Dedifferentiated amniotic fluid mesenchymal stem cell (primary cell): ENCODE measurements at regions not wholly inside any gene's neighbourhood (a gene's known extent, or its start where the extent isn't known, plus 50 kb on each side); places are given as distances from the start of the nearest gene placed in this dataset.

Experiments
- DNase-seq: peaks from one replicate; pipeline ENCODE4 v3.0.0-alpha.2; 2016; ENCODE audit errors: extremely low spot score

DNA sequence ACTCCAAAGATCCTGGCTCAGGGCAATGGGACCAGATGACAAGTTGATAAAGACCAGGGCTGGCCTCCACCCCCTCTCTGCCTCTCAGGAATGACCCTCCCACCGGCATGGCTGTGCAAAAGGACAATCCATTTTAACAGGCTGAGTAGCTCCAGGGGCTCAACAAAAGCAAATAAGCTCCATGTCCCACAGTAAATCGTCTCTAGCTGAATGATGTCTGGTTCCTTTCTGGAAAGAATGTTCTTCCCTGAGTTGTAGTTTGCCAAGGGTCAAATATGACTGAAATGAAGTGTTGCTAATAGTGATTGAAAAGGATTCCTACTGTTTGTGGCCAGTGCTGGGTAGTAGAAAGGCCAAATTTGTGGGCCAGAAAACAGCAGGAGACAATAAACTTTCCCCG lies 434.4 kb upstream of the ETAA1 start:
- DNase-seq = no peak

DNA sequence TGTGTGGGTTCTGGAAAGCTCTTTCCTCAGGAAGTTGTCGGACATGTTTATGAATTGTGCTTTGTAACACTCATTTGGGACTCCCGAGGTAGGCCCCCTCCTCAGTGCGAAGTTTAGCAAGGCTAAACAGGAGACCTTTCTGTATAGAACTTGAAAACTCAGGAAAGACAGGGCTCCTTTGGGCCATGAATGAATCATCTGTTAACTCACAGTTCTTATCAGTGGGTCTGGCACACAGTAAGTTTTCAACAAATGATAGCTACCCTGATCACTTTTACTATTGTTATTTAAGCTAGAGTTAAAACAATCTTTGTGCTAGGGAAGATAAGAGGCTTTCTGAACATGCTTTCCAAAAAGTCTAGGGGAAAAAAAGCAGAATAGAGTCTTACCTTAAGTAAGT lies 430.5 kb upstream of the ETAA1 start:
- DNase-seq = no peak

DNA sequence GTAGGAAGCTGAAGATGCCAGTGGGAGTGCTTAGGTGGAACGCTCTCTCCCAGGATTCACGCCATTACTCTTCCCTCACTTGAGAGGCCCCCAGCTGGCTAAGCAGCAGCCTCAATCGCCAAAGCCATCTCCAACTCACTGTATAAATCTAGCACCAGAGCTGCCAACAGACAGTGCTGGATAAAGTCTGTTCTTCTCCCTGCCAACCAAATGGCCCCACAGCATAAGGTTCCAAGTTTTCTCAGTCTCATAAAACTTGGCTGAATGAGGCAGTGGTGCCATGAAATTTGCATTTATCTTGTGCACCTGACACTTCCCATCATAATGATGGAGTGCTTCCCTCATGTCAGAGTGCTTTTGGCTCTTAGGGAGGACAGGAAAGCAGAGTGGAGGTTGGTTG lies 428.2 kb upstream of the ETAA1 start:
- DNase-seq = no peak

DNA sequence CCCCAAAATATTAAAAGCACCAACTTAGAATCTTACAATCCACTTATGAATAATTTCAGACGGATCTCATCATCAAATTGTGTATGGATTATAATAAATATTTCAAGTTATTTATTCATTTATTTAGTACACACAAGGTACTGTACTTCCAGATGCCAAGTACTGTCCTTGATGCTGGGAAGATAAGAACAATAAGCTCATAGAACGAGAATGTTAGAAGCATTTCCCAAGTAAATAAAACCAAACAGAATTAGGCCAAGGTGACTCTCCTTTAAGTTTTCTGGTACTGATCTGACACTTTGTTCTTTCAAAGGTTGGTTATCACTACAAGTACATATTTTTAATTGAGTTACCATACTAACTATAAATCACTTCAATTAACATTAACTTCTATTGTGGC lies 416.1 kb upstream of the ETAA1 start:
- DNase-seq = no peak

DNA sequence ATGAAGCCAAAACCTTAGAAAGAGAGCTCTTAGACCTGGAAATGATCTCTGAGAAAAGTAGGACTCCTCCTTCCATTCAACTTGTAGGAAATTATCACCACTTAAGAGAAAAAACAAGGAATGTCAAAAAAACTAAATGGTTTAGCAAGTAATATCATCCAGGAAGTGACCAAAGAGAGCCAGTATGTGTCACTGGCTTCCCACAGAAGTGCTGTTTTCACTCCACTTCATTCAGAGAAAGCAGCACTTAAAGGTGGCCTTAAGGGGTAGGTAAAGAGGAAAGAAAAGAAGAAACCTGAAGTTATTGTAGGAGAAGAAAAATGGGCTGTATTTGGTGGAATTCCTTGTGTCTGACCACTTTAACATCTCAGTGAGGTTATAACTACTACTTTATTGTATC lies 414.4 kb upstream of the ETAA1 start:
- DNase-seq = no peak

DNA sequence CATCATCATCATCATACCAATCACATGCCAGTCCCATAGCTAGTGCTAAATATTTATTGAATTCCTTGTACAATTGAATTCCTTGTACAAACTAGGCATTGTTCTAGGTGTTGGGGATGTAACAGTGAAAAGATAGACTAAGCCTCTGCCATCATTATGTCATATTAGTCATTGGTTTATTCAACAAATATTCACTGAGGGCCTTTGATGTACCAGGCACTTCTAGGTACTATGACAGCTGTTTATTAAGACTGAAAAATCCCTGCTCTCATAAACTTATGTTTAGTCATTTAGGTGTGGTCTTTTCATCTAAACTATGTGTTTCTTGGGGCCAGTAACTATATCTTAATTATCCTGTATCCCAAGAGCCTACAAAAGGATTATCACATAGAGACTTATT lies 412.3 kb upstream of the ETAA1 start:
- no peak for DNase-seq

DNA sequence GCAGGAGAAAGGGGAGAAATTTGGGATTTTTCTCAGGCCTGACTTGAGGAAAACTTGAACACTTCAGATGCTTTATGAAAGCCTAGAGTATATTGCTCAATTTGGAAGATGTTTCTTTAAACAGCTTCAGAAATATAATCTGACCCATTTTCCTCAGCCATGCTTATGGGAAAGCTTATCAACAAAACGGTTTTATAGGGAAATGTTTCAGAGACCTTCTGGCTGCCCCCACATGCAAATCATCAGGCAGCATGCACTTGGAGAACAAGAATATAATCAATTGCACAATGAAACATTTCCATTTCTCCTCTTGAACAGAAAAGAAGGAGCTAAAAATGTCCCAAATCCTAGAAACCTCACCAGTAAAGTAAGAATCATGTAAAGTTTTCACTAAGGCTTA lies 411.2 kb upstream of the ETAA1 start:
- DNase-seq = no peak

DNA sequence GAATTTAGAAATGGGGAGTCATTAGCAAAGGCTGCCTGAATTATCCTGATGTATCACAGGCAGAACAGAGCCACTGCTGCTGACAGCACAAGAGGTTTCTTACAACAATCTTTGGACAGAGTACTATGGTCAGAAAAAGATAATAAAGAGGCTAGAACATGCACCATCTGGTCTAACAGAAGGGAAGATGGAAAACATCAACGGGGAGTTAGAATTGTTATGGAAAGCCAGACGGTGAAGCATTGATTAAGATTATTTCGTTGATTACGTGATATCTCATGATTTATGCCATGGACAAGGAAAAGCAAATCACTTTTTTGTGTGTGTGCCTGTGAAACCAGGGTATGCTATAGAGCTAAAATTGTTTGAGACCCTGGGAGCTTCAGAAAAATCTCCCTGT lies 409.4 kb upstream of the ETAA1 start:
- DNase-seq = no peak

DNA sequence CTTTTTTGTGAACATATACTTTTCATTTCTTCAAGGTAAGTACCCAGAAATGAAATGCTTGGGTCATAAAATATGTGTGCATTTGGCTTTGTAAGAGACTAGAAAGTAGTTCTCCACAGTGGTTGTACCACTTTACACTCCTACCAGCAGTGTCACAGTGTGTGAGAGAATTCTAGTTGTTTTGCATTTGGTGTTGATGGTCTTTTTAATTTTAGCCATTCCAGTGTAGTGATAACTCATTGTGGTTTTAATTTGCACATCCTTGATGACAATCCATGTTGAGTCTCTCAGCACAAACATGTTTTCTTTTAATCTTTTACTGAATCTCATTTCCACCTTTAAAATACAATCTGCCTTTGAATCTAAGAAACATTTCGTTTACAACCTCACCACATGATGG lies 402.5 kb upstream of the ETAA1 start:
- no peak for DNase-seq

DNA sequence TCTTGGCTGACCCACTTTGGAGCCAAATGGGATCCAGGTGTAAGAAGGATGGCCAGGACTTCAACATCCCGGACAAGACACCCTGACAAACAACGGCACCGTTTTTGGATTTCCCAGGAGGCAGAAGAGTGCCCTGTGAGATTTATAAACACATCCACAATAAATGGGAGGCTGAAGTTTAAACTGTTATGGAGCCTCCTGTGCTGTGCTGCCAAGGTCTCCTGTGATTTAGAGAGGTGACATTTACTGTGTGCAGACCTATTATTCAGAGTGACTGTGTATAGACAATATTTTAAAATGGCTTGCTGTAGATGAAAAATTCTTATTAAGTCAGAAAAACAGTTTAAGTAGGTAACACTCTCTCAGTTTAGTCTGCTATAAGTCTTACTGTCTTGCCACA lies 401.5 kb upstream of the ETAA1 start:
- no peak for DNase-seq

DNA sequence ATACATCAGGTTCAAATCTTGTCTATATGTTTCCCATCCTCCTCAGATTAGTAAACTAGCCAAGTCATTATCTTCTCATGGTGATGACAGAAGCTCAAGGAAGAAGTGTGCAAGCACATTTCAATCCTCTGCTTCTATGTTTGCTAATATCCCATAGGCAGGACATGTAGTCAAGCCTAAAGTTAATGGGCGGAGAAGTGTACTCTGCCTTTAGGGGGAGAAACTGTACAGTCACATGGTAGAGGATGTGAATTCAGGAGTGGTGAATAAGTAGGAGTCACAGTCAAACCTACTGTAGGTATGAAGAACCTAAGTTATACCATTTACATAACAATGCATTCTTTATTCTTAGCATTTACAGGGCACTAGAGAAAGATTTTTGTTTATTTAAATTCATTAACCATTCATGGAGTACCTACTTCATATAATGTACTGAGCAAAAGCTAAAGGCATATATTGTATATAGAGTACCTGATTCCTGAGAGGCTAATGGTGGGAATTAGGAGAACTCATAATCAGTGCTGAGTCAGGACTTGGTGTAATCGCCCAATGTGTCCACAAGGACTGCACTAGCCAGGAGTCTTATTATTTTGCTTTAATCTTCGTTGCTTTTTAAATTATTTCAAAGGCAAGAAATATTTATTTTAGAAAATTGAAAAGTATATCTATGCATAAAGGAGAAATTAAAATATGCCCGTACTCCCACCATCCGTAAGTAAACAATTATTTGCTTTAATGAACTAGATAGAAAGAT lies 394.3 kb upstream of the ETAA1 start:
- DNase-seq = no peak

DNA sequence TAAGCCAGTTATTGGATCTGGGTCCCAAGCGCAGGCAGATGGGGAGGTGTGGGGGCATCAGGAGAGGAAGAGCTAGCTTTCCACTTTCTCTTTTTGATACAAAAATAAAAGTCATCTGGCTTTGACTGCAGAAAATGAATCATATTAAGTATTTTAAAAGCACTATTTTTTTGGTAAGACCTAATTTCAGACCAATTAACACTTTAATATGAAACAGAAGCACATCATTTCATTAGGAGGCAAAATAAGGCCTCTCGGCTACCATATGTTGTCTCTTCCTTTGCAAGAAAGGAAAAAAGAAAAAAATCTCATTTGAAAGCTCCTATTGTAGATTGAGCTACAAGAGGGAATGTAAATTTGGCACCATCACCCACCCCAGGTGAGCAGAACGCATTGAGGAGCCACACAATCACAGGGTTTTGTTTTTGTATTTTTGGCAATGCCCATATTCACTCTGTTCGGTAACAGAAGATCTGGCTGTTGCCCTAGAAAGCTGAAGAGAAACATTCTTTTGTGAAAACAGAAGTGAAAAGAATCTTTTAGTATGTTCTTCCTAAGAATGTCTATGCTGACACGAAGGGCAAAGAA lies 390.7 kb upstream of the ETAA1 start:
- DNase-seq = no peak

DNA sequence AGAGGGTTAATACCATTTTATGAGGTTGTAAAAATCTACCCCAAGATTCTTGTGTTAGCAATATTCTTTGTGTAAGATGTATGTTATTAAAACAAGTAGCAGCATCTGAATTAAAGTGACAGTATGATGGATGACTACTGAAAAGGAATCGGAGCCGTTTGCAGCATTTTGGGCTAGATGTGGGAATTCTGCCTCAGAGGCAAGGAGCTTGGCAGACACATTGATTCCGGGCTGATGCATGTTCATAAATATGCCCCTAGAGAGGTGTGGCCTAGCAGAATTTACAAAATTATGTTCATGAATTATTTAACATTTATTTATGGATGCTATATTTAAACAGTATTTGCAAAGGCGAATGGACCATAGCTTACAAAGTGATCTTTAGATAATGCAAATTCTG lies 389.0 kb upstream of the ETAA1 start:
- DNase-seq = no peak

DNA sequence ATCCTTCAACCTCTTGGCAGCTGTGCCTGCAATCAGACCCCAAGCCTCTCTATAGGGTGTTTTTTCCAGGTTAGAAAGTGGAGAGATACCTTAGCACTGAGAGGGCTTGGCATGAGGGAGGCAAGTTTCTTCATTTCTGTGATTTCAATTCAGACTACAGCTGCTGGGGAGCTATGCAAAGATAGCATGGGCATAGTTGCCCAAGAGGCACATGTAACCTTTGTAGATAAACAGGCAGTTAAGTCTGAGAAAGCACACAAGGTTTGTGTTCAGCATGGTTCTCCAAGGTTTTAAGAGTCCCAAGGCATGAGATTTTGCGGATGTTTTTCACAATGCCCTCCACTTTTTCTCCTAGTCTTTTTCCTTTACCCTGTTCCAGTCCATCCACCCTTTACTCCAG lies 385.0 kb upstream of the ETAA1 start:
- DNase-seq = no peak

DNA sequence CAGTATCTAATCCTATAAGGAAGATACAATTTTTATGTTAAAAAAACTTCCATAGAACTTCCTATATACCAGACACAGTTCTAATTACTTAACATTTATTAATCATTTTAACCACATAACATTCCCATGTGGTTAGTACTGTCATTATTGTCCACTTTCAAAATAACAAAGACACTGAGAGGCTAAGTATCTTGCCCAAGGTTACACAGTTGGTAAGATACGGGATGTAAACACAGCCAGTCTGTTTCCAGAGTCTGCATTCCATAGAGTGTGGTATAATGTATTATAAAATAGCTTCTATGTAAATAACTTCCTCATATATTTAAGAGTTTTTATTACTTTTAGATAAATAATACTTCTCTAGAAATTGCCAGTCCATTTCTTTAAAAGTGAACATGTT lies 383.3 kb upstream of the ETAA1 start:
- no peak for DNase-seq

DNA sequence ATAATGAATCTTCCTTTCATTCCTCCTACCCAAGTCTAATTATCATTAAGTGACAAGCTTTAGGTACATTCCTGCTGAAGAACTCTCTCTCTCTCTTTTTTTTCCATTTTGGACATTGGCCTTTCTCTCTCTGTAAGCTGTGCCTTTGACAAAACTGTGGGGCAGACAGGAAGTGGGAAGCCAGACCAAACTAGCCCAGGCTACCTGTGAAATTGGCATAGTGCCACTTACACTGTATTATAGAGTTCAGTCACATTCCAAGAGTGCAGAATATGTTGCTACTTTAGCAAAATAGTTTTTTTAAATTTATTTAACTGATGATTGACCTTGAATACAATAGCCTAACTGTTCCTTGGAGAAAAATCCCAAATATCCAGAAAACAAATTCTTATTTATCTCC lies 381.5 kb upstream of the ETAA1 start:
- no peak for DNase-seq

DNA sequence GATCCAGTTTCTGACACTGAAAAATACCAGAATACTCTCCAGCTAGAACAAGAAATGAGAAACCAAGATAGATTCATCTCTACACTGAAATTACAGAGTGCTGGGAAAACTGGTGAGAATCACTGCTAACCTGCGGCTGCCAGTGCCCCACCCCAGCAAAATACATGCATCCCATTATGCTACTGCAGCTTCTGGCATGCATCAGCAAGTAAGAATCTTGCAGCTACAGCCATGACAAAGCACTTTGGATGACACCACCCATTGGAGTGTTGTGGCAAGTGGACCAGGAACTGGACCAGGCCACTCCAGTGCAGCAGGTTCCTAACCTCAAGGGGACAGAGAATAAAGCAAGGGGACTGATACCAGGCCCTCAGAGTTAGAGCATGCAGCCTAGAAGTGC lies 378.8 kb upstream of the ETAA1 start:
- no peak for DNase-seq

DNA sequence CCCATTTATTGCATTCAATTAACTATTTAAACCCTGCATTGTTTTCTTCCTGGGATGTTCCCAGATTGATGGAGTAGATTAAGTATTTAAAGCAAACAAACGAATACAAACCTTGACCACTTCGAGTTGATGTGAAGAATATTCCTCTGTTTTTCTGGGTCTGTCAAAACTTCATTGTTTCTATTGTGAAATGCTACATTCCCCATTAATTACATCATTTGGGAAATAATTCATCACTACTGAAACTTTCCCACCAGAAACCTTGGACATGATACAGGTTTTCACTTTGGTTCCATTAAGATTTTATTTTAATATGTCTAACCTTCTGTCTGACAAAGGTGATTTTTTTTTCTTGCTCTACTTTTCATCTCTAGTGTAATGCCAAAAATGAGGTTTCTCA lies 365.1 kb upstream of the ETAA1 start:
- no peak for DNase-seq

DNA sequence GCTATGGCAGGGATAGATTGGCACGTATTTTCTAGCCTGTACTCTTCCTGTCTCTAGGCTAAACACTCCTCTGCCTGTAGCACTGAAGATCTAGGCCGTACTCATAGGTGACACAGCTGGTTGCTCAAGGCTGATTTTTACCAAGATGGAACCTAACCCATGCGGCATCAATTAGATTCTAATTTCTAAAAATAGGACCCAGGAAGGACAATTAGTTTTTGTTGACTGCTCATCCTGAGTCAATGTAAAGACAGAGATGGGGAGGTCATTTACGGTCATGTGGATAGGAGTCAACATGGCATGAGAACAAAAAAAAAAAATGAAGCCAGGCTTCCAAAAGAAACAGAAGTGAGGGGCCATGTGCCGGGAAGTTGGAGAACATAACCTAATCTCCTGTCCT lies 360.7 kb upstream of the ETAA1 start:
- DNase-seq = no peak

DNA sequence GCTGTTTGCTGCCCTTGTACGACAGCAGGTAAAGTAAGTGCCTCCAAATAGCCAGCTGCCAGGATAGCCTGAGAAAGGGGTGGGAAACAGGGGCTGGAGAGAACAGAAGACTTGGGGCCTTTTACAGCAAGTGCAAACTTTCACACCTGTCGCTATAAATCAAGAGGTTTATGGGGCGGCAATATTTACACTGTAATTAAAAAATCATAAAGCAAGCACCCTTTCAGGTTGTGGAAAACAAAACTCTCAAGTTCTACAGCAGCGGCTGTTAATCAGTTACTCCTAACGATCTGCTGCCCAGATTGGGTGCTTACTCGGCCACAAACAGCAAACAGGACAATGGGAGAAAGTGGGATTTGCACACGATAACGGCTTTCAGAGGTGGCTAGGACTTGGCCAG lies 359.5 kb upstream of the ETAA1 start:
- DNase-seq = no peak

DNA sequence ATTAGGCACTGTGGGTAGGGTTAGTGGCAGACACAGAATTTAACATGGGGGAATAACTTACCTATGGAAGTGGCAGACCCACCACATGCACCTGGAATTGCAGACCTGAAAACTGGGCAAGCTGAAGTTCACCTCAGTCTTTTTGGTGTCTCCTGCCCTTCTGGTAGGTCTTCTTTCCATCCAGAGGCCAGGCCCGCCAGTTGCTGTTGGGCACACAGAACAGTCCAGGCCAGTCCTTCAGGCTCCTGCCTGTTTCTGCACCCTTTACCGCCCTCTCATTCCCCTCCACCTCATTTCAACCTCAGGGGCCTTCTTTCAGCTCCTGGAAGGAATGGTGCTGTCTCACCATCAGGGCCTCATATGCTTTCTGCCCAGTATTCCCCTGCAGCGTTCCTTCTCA lies 358.9 kb upstream of the ETAA1 start:
- DNase-seq = no peak

DNA sequence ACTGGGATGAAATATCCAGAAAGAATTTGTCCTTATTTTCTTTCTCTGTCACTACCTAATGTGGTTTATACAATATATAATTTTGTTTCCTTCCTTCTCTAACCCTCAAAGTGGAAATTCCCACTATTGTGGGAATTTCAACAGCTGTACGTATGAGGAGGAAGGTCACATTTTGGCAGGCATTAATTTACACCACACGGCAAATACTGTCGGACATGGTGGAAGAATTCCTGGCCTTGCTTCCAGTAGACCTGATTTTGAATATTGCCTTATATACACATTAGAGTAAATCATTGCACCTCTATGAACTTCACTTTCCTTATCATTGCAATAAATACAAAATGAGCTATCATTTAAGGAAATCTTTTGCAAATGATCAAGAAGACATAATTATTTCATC lies 358.1 kb upstream of the ETAA1 start:
- DNase-seq = no peak

DNA sequence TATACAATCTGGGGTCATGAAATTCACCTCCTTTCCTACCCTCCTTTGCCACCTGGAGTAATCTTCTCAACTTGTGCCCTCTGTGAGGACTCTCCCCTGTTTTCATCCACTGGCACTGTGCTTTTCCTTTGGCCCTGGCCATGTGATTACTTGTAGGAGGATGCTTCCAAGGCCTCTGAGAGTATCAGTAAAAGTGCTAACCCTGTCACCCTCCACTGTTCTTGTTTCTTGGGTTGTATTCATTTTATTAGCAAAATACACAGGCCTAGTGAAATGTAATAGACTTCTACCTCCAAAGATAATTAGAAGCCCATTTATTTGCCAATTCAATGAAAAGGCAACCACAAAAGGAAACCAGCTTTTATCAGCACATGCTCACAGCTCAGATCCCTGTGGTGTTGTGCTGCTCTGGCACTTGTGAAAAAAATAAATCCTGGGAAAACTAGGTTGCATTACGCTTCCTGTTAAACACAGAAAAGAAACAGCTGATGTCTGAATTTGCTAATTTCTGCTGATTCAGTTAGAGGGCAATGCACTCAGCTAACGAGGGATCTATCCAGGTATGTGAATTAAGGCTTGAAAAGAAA lies 357.5 kb upstream of the ETAA1 start:
- no peak for DNase-seq

DNA sequence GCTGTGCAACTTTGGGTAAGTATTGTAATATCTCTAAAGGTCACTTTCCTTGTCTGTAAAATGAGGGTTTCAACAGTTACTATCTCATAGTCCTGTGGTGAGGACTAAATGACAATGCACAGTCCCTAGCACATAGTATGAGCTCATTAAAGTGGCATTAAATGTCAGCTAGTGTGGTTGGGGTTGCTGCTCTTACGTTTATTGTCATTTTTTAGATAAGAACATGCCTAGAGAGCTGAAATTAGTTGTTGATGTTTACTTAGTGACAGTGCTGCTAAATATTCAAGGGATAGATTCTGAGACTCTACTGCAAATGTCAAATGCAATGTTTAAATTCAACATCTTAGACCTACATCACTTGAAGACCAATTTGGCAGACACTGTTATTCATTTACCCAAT lies 356.1 kb upstream of the ETAA1 start:
- no peak for DNase-seq
